GM18868 (cell line): ENCODE measurements at regions not wholly inside any gene's neighbourhood (a gene's known extent, or its start where the extent isn't known, plus 50 kb on each side); places are given as distances from the start of the nearest gene placed in this dataset.

Source experiments
- ATAC-seq: cut with Tn5 transposase; IDR thresholded peaks from one replicate; pipeline ENCODE4 v1.9.1; 2021; ENCODE audit warnings: mild to moderate bottlenecking, moderate library complexity; ENCODE audit not compliant: unreplicated experiment

DNA sequence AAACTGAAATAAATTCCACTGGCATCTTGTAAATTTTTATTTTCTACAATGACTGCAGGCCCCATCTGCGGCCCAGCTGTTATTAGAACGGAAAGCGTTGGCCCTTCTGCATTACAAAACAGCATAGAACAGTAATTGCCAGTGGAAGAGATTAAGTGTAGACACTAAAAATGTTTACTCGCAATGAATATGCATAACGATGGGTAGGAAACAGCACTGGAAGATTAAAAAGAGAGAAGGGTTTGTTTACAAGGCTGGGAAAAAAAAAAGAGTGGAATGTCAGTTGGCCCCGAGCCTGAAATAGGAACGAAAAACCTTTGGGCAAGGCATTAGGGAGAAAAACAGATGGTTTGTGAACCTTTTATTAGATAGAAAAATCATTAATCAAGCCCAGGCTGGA, 275.9 kb upstream of the TCF4 start:
- ATAC-seq: no peak

DNA sequence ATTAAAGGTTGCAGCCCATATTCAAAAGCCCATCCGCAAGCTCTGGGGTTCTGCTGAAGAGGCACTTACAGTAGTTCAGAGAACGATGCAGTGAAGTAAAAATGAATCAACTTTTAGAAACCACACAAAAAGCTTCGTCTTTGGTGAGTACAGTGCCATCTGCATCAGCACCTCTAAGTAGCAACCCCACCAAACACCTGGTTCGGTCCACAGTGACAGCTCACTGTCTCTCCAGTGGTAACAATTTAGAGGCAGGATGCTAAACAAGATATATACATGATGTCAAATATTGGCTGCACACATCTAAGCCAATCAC, 275.4 kb upstream of the TCF4 start:
- ATAC-seq: no peak

DNA sequence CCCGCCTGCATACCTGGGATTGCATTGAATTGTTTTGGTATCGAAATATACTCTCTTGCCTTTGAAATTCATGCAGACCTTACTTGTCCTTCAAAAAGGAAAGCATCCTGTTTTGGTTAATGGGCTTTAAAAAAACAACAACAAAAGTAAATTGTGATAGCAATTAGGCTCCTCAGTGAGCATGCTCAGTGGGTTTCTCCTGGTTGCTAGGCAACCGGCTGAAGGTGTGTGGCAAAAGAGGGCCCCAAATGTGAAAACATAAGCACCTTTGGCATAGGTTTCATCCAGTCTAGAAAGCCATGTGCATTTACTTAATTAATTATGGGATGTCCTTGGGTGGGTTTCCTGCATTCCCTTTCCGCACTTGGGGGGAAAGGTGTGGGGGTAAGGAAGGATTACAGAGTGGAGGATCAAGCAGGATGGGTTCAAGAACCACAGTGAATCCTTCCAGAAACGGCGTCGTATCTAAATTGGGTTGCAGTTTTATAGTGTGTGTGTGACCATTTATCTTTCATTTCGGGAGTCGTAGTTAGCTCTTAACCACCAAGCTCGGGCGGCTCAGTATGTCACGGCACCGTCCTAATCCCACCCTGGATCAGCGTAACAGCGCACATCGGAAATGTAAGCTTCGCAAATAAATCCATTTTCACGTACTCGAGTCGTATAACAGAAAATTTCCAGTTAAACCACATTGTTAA, 274.9 kb upstream of the TCF4 start:
- ATAC-seq: no peak

DNA sequence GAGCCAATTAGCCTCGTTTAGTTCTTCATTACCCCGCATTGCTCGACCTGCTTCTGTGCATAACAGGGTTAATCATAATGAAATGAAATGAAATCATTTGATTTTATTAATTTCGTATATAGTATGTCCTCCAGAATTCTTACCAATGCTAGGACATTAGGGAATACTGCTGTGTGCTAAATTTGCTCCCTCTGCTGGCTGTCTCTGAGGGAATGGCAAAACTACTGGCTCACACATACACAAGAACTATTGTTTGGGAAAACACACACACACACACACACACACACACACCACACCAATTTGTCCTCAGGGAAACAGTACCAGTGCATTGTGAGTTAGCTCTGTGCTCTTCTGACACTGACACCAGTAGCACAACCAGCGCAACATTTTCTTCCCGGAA, 273.3 kb upstream of the TCF4 start:
- ATAC-seq: no peak

DNA sequence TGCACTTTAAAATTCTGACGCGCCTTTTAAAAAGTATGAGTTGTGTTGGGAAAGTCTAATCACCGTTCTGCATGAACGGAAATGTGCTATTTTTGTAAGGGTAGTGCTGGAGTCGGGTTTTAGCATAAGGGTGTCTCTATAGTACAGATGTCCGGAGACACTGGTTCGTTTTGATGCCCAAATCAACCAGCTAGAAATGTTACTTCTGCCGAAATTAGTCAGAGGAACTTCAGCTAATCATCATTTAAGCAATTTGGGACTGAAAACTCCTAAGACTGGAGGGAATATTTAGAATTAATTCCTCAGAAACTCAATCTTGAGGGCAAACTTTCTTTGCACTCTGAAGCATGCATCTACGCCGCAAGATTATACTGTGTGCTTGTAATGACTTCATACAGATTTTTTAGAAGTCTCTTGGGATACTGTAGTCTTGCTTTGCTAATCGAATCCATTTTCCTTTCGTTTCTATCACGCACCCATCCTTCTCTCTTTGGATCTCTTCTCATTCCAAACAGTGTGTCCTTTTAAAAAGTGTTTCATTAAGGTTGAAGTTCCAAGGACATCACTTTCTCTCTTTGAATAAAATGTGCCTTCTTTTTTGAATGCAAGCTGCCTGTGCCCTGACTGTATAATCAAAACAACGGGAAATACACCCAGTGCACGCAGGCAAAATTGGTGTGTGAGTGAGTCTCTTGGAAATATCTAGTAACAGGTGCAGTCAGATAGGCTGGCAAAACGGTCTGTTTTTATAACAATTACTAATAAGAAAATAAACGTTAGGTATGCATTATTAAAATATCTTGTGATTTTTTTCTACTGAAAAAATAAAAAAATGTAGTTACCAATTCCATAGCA, 270.9 kb upstream of the TCF4 start:
- ATAC-seq: no peak

DNA sequence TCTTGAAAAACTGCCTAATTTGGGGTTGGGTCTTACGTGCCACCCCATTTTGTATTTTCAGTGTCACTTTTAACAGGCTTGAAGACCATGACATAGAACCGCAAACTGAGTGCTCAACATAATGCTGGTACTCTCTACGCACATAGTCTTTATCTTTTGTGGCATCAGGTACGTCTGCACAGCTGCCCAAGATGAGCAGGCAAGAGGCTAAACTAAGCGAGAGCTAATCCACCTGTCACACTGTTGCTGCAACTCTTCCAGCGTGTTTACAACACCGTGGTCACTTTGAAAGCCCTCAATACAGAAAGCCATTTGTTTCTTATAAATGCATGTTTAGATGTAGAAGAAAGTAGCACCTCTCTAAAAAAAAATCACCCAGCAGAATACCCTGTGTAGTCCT, 270.0 kb upstream of the TCF4 start:
- ATAC-seq: no peak

DNA sequence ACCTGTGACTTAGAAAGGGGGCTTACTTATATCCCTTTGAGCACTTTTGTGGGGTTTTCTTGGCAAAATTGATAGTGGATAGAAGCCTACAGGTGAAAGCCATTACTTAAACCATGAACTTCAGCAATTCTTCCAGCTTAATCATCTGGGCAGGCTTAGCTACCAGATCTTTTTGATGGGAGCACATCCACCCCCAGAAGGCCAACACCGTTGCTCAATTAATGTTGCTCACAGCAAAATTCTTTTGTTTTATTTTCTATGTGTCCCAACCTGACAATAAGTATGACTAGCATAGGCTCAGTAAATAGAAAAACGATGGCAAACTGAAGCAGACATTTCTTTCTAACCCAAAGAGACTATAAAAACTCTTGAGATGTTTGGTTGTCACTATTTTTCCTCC, 269.4 kb upstream of the TCF4 start:
- no peak for ATAC-seq

DNA sequence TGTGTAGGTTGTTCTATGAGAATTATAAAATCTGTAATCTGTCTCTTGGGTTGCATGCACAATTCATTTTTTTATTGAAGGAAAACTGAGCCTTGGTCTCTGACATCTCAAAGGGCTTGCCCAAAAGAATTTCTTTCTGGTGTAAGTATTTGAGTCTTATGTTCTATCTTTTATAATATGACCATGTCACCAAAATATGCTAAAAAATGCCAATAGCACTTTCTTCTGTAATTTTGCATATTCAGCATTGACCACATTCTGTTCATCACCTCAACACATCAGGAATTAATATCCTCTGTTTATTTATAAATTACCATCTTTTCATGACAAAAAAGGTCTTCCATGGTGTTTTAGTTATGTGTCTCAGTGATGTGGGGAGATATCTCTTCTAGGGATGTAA, 268.7 kb upstream of the TCF4 start:
- ATAC-seq: no peak

DNA sequence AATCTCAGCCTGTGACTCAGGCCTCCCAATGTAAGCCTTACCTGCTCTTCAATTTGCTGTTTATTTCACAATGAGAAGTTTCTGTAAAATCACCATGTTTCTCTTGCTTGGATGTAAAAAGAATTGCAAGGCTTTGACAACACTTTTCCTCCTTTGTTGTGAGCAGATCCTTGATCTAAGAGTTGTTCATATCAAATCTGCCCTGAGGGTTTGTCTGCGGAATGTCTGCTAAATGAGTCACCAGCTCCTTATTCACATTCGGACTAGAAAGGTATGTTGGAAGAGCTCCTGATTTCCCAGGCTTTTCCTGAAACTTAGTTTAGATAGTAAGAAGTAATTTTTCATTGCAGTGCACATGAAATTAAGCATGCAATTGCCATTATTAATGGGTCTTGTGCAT, 268.2 kb upstream of the TCF4 start:
- ATAC-seq: no peak

DNA sequence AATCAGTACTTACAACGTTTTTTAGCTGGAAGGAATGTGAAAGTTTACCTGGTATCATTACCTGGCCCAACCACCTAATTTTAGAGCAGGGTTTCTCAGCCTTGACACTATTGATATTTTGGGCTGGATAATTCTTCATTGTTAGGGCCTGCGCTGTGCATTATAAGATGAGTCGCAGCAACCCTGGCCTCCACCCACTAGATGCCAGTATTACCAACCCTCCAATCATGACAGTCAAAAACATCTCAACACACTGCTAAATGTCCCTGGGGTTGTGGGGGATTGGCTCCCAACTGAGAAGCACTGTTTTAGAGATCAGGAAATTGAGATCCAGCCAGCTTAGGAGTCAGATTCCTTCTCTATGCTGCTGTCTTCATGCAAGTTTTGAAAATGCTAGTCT, 265.3 kb upstream of the TCF4 start:
- no peak for ATAC-seq

DNA sequence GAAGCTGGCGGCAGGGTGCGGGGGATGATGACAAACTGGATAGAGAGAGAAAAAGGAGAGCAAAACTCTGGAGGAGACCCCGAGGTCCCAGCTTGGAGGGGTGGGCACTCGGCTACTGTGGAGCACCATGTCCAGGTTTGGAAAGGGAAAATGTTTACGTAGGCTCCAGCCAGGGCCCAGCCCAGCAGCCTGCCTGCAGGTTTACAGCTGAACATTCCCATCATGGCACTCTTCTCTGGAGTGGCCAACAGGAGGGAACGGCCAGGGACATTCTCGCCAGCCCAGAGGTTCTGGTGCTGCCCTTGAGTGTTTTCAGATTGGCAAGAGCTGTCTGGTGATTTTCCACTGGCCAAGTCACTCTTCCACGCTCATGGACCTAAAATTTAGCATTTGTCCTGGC, 262.9 kb upstream of the TCF4 start:
- ATAC-seq: no peak

DNA sequence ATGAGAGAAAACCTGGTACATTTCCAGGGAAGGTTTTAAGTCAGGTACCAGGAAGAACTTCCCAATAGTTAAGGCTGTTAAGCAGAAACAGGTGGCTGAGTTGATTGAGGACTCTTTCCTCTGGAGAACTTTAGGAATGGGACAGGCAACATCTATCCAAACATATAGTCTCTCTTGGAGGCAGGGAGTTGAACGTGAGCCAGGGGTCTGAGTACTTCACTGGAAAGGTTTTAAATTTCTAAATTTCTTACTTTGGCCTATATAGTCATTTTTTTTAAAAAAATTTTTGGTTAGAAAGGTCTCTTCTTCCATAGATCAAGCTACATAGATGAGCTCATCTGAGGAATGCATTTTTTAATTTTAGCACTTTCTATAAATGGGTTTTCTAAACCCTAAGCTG, 261.4 kb upstream of the TCF4 start:
- ATAC-seq: no peak

DNA sequence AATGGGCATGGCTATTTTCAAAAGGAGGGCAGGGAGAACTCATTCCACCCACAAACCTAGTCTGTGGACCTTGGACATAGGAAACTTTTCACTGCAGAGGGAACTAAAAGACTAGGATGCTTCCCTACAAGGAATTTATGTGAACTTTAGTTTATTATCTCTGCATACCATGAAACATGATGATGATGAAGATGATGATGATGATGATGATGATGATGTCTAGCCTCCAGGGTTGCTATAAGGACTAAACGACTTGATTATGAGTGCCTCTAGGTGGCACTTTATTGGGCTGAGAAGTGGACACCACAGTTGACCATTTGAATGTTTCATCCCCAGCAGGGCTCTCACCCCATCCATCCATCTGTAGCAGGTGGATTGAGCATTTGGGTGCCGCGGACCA, 260.0 kb upstream of the TCF4 start:
- no peak for ATAC-seq

DNA sequence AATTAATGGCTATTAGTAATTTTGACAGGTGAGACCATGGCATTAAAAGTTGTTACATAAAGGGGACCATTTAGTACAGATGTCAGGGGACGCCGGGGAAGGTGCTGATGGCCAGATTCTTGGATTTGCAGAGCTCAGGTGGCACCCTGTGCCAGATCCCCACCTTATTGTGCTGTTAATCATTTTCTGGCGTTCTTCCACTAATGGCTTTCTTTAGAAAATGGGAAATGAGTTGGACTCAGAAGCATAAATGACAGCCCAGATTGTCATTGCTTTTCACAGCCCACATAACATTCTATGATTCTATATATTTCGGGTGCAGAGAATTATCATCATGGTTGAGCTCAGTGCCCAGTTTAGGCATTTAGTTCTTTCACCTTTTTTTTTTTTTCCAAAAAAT, 257.2 kb upstream of the TCF4 start:
- ATAC-seq: no peak

DNA sequence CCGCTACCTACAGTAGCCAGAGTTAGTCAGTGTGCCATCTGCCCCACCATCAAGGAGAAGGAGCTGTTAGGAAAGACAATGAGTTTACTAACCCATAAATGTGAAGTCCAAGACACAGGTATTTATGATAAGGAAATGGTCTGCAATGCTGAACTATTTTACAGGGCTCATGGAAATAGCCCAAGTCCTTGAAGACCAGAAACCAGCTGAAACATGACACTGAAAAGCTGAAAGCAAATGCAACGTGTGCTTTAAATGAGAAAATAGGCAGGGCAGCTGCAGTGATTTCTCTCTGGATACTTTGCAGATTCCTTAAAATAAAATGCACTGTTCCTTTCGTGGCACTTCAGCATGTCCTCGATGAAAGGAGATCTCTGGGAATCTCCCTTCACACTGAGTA, 256.4 kb upstream of the TCF4 start:
- ATAC-seq: no peak

DNA sequence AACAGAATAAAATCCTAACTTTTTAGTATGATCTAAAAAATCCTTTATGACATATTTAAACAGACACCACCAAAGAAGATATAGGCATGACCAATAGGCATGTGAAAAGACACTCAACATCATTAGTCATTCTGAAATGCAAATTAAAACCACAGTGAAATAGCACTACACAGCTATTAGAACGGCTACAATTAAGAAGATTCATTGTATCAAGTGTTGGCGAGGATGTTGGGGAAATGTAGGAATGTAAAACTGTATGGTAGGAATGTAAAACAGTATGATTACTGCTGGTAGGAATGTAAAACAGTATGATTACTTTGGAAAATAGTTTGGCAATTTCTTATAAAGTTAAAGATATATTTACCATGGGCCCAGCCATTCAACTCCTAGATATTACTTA, 253.3 kb upstream of the TCF4 start:
- ATAC-seq: no peak

DNA sequence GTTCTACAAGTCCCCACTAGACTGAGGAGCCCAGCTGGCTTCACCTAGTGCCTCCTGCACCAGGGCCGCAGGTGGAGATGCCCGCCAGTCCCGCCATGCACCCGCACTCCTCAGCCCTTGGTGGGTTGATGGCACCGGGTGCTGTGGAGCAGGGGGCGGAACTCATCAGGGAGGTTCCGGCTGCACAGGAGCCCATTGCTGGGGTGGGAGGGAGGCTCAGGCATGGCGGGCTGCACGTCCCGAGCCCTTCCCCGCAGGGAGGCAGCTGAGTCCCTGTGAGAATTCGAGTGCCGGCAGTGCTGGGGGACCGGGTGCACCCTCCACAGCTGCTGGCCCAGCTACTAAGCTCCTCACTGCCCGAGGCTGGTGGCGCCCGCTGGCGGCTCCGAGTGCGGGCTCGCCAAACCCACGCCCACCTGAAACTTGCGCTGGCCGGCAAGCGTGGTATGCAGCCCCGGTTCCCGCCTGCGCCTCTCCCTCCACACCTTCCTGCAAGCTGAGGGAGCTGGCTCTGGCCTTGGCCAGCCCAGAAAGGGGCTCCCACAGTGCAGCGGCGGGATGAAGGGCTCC, 252.7 kb upstream of the TCF4 start:
- ATAC-seq: no peak

DNA sequence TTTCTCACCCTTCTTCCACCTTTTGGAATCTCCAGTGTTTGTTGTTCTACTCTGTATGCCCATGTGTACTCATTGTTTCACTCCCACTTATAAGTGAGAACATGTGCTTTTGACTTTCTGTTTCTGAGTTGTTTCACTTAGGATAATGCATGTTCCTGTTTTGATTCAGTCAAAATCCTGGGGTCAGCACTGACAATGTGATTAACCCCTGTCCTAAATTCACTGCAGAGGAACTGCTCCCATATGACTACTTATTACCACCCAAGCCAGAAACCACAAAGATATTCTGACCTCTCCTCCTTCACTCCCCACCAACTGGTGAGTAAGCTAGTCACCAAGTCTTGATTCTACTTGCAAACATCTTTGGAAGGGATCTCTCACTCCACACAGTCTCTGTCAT, 251.4 kb upstream of the TCF4 start:
- no peak for ATAC-seq

DNA sequence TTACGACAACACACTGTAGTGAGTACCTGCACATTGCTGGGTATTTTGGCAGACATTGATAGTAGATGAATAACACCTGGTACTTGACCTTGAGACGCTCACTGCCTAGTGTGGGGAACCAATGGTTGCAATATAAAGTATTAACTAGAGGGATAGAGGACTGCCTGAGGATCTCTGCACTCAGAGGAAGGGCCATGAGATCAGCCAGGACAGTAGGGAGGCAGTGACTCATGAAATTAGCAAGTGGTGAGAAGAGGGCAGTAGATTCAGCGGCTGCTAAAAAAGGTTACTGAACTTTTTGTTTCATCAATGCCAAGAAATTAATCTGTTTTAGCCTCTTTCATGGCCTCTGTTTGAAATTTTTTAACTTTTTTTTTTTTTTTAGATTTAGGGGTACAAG, 250.8 kb upstream of the TCF4 start:
- ATAC-seq: no peak

DNA sequence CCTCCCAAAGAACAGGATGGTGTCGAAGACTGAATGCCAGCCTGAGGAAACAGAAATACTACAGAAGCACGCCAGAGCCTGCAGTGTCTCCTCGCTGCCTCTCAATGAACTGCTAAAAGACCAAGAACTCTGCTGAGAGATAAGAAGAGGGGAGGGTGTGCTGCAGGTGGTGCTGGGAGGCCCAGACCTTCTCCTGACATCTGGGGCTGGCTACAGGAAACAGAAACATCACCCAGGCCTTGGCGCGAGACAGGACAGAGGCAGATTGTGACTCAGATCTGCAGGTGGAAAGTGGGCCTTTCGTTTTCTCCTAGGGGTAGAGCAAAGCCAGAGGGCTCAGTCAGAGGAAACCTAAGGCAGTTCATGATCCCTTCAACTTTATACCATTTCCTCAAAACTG, 250.3 kb upstream of the TCF4 start:
- ATAC-seq: no peak

DNA sequence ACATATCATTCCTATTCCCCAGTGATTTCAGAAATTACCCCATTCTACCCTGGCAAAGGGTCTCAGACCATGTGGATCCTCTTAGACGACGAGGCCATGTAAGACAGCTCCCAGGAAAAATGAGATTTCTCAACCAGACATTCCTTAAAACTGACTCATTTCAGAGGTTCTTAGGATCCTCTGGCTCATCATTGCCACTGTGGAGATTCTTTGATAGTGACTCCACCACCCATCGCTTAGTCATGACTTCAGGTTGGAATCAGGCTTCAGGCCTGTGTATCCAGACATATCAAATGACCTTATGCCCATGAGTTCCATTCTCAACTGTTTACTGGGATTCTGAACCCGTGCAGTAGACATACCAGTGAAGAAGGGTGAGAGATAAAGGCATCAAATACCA, 245.6 kb upstream of the TCF4 start:
- ATAC-seq: no peak

DNA sequence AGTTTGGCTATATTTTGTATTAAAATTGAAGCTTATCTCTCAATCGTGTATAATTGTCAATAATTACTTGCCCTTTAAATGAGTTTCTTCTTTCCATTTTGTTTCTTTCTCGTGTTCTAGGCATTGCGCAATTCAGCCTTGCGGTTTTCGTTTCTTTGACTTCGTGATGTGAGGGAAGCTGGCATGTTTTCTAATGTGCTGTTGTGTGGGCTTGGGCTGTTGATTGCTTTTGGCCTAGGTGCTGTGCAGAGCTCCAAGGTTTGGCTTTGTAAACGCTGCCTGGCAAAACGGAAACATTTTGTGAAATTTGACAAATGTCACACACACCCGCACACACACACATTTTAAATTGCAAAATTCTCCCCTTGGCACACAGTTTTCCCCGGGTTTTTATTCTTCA, 242.6 kb upstream of the TCF4 start:
- ATAC-seq: no peak

DNA sequence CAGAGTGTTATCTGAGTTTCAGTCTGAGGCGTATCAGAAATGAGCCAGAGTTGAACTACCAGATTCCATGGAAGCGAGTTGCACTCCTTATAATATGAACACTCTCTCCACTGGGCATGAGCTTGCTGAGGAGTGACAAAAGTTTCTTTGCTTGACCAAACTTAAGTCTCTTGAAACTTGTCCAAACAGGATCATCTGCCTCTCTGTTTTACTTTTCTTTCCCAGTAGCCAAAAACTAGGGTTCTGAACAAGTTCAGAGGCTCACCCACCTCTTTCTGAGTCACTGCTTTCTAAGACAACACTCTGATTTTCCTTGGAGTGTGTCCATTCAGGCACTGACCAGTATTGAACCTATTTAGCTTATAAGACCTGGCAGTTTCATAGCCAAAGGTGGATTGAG, 233.2 kb upstream of the TCF4 start:
- ATAC-seq: no peak
